Breast epithelium (tissue), 4 donors: ENCODE measurements at regions not wholly inside any gene's neighbourhood (a gene's known extent, or its start where the extent isn't known, plus 50 kb on each side); places are given as distances from the start of the nearest gene placed in this dataset.

Experiments used
- DNase-seq, 2 donors: peaks; one replicate each; pipeline ENCODE4 v3.0.0-alpha.2; 2019; ENCODE audit warnings: low spot score in 2 of 2
- H3K27ac ChIP-seq, 2 donors: fragments of 200-600 bp; sonication (generic) in 1 of 2; one replicate each; pipeline ENCODE4 v1.5.1; 2016 to 2019; ENCODE audit warnings: mild to moderate bottlenecking in 1 of 2
- H3K27me3 ChIP-seq, 2 donors: fragments of 200-600 bp; sonication (generic) in 1 of 2; one replicate each; pipeline versions ENCODE4 v1.5.1 to v1.6.0; 2017 to 2019; ENCODE audit warnings: control low read depth in 1 of 2, mild to moderate bottlenecking in 1 of 2
- H3K36me3 ChIP-seq: fragments of 200-600 bp; one replicate; pipeline ENCODE4 v1.5.1; 2019
- H3K4me1 ChIP-seq, 2 donors: fragments of 200-600 bp; sonication (generic); one replicate each; pipeline ENCODE4 v1.5.1; 2016 to 2019; ENCODE audit warnings: control low read depth in 1 of 2
- H3K4me3 ChIP-seq, 3 donors: fragments of 200-600 bp; sonication (generic); 1 replicate in 2 of 3; 2 replicates in 1 of 3; pipeline ENCODE4 v1.5.1; 2016 to 2019; ENCODE audit warnings: mild to moderate bottlenecking in 3 of 3, moderate library complexity in 2 of 3
- H3K9me3 ChIP-seq, 2 donors: fragments of 200-600 bp; sonication (generic) in 1 of 2; one replicate each; pipeline ENCODE4 v1.5.1; 2016 to 2019; ENCODE audit warnings: control low read depth in 1 of 2
- POLR2A ChIP-seq: fragments of 450-650 bp; IDR thresholded peaks from one replicate; pipeline ENCODE4 v1.6.1; 2016; ENCODE audit warnings: antibody characterized with exemption, mild to moderate bottlenecking, moderate library complexity
- POLR2AphosphoS5 ChIP-seq, 3 donors: sonication (generic); formaldehyde crosslinking; IDR thresholded peaks; one replicate each; pipeline ENCODE4 v1.6.1; 2017; ENCODE audit warnings: antibody characterized with exemption in 3 of 3
- intact Hi-C: fragments of 100-400 bp; cut with DNase I; formaldehyde crosslinking; loops from one replicate; pipeline ENCODE4 v1.15.1; 2023; ENCODE audit warnings: low total_unique reads
- TF ChIP-seq, protein P1 (sequence below), 3 donors: fragments of 450-650 bp; IDR thresholded peaks; one replicate each; pipeline ENCODE4 v1.5.1; 2016 to 2017; ENCODE audit warnings: antibody characterized with exemption in 3 of 3, mild to moderate bottlenecking in 3 of 3, moderate library complexity in 3 of 3

- Histone ChIP-seq H3K4me1 (no peaks in the 10 kb centered on the region), H3K4me3 (no peak overlapping the region), H3K9me3 (no peaks in the 10 kb centered on the region), H3K27ac (no peak overlapping the region), H3K36me3 (no peaks in the 10 kb centered on the region), H3K27me3 (no peaks in the 10 kb centered on the region)
- no peak for DNase-seq
- TF ChIP-seq, protein P1, sequence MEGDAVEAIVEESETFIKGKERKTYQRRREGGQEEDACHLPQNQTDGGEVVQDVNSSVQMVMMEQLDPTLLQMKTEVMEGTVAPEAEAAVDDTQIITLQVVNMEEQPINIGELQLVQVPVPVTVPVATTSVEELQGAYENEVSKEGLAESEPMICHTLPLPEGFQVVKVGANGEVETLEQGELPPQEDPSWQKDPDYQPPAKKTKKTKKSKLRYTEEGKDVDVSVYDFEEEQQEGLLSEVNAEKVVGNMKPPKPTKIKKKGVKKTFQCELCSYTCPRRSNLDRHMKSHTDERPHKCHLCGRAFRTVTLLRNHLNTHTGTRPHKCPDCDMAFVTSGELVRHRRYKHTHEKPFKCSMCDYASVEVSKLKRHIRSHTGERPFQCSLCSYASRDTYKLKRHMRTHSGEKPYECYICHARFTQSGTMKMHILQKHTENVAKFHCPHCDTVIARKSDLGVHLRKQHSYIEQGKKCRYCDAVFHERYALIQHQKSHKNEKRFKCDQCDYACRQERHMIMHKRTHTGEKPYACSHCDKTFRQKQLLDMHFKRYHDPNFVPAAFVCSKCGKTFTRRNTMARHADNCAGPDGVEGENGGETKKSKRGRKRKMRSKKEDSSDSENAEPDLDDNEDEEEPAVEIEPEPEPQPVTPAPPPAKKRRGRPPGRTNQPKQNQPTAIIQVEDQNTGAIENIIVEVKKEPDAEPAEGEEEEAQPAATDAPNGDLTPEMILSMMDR (IDR thresholded peaks at IDR 0.05), result peak; percentile 46 to 62 (median 47)
- TF ChIP-seq POLR2A, result no peak
- TF ChIP-seq POLR2AphosphoS5 (IDR thresholded peaks at IDR 0.05), result no peak
- intact Hi-C loops, result no loop called here
Measured at GRCh38 chr3:161559177-161559998, 62.8 kb downstream of the OTOL1 start.

DNA sequence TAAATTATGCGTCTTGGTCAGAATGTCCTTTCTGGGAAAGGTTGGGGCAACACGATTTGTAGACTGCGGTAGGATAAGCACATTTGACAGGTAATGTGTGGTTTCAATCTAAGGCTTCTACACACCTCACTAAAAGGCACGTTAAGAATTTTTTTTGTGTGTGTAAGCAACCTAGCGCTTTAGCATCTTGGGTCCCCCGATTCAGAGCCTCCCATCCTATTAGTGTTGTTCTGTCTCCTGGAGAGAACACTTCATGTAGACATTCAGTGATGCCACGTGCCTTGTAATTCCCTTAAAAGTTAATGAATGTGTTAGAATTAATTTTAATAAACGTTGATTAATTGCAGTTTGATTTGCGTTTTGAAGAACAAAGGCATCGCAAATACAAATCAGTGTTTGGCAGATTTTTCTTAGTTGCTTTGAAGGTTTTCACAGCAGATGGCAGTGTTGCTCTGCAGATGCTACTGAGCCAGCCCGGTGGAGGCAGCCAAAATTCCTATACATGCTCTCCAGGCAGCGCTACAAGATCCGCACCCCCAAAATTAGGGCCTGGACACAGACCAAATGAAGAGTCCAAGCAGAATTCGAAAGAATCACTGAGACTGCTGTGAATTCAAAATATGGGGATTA lies 63.5 kb downstream of the OTOL1 start:
- intact Hi-C loops, result no loop called here

GRCh38 chr3:161567577-161568361 lies 71.2 kb downstream of the OTOL1 start:
- no peaks in the 10 kb centered on the region for H3K36me3 ChIP-seq
- TF ChIP-seq, protein P1 (IDR thresholded peaks at IDR 0.05), result no peak
- TF ChIP-seq POLR2AphosphoS5 (IDR thresholded peaks at IDR 0.05) (no peak), POLR2A (no peak)
- no peak for DNase-seq

More for the DNA sequence above, 63.5 kb downstream of the OTOL1 start:
- Histone ChIP-seq H3K36me3 (no peaks in the 10 kb centered on the region), H3K27me3 (no peaks in the 10 kb centered on the region), H3K4me1 (no peaks in the 10 kb centered on the region), H3K4me3 (no peak overlapping the region), H3K9me3 (no peaks in the 10 kb centered on the region), H3K27ac (no peak overlapping the region)
- peak in 1 of 2 donors; percentile 53 for DNase-seq
- TF ChIP-seq POLR2A (no peak), POLR2AphosphoS5 (IDR thresholded peaks at IDR 0.05) (no peak)
- TF ChIP-seq, protein P1 (IDR thresholded peaks at IDR 0.05), result peak in 2 of 3 donors; percentile 24 to 60

GRCh38 chr3:161568671-161569070 lies 72.1 kb downstream of the OTOL1 start:
- intact Hi-C loops, result no loop called here
- TF ChIP-seq POLR2A (no peak), POLR2AphosphoS5 (IDR thresholded peaks at IDR 0.05) (no peak)
- TF ChIP-seq, protein P1 (IDR thresholded peaks at IDR 0.05), result no peak
- H3K4me3 ChIP-seq, result no peak overlapping the region

More at GRCh38 chr3:161567577-161568361, 71.2 kb downstream of the OTOL1 start:
- Histone ChIP-seq H3K4me3 (no peak overlapping the region), H3K27ac (peak overlapping the region in 1 of 2 donors; percentile 57), H3K27me3 (no peaks in the 10 kb centered on the region), H3K4me1 (no peaks in the 10 kb centered on the region), H3K9me3 (no peaks in the 10 kb centered on the region)
- intact Hi-C loops, result no loop called here

More at GRCh38 chr3:161568671-161569070, 72.1 kb downstream of the OTOL1 start:
- no peaks in the 10 kb centered on the region for H3K27me3 ChIP-seq
- peak overlapping the region in 1 of 2 donors; percentile 57 for H3K27ac ChIP-seq
- DNase-seq, result no peak
- no peaks in the 10 kb centered on the region for H3K9me3 ChIP-seq
- H3K4me1 ChIP-seq, result no peaks in the 10 kb centered on the region
- H3K36me3 ChIP-seq, result no peaks in the 10 kb centered on the region
